H1 (cell line): ENCODE measurements at regions not wholly inside any gene's neighbourhood (a gene's known extent, or its start where the extent isn't known, plus 50 kb on each side); places are given as distances from the start of the nearest gene placed in this dataset.

Experiments used
- CTCF ChIA-PET: fragments of 300-600 bp; sonication (Branson Sonifier 250); formaldehyde crosslinking; loops from one replicate; lab custom pipeline; 2021; ENCODE audit not compliant: partially characterized antibody; lab: Charles Lee
- POLR2A ChIA-PET: fragments of 300-600 bp; sonication (Branson Sonifier 250); formaldehyde crosslinking; loops from one replicate; lab custom pipeline; 2021; ENCODE audit warnings: inconsistent platforms; ENCODE audit not compliant: partially characterized antibody; lab: Charles Lee
- DNase-seq, 2 experiments: peaks; one replicate each; pipeline versions ENCODE4 v3.0.0 to v3.0.0-alpha.2; 2010 to 2022; ENCODE audit warnings: low spot score in 2 of 2, low read depth in 1 of 2, mixed read lengths in 1 of 2
- FAIRE-seq: peaks from 2 replicates; lab custom pipeline; 2011; peaks lifted over from hg19 to GRCh38; lab: Jason Lieb, UNC
- H2AFZ ChIP-seq: 2 replicates; pipeline ENCODE4 v1.8.1; 2012; ENCODE audit warnings: low read length, inconsistent platforms
- H2AK5ac ChIP-seq: 2 replicates; pipeline ENCODE4 v1.6.1; 2013; ENCODE audit warnings: low read depth, low read length
- H2BK120ac ChIP-seq: replicated peaks from 2 replicates; pipeline ENCODE3; 2013; ENCODE audit warnings: low read depth, low read length, inconsistent platforms
- H2BK12ac ChIP-seq: 2 replicates; pipeline ENCODE4 v1.6.1; 2013; ENCODE audit warnings: low read depth, low read length
- H2BK15ac ChIP-seq: 2 replicates; pipeline ENCODE4 v1.6.1; 2013; ENCODE audit warnings: low read length
- H2BK20ac ChIP-seq: 2 replicates; pipeline ENCODE4 v1.6.1; 2013; ENCODE audit warnings: low read length
- H2BK5ac ChIP-seq: 2 replicates; pipeline ENCODE4 v1.6.1; 2013; ENCODE audit warnings: low read depth, low read length
- H3K14ac ChIP-seq: 2 replicates; pipeline ENCODE4 v1.6.1; 2013; ENCODE audit warnings: inconsistent platforms; ENCODE audit not compliant: insufficient read length
- H3K18ac ChIP-seq: 2 replicates; pipeline ENCODE4 v1.6.1; 2013; ENCODE audit warnings: low read length; ENCODE audit errors: extremely low read depth
- H3K23ac ChIP-seq: 2 replicates; pipeline ENCODE4 v1.6.1; 2013; ENCODE audit warnings: inconsistent platforms; ENCODE audit not compliant: insufficient read length
- H3K23me2 ChIP-seq: 2 replicates; pipeline ENCODE4 v1.6.1; 2013; ENCODE audit warnings: low read depth, low read length
- H3K27ac ChIP-seq: 2 replicates; pipeline ENCODE4 v1.6.1; 2011; ENCODE audit warnings: low read depth, low read length, inconsistent platforms
- H3K27me3 ChIP-seq, 4 experiments: replicated peaks in 1 of 4; 1 replicate in 1 of 4; 2 replicates in 3 of 4; pipeline versions ENCODE4 v1.6.1 to v1.8.1; 2011 to 2013; ENCODE audit warnings: low read length in 3 of 4, mild to moderate bottlenecking in 3 of 4, inconsistent platforms in 2 of 4, mixed read lengths in 2 of 4, moderate library complexity in 1 of 4; ENCODE audit not compliant: control insufficient read depth in 3 of 4, insufficient read depth in 3 of 4; ENCODE audit errors: extremely low read depth in 1 of 4
- H3K36me3 ChIP-seq, 4 experiments: 2 replicates each; pipeline versions ENCODE4 v1.6.1 to v1.8.1; 2011 to 2013; ENCODE audit warnings: mild to moderate bottlenecking in 4 of 4, low read length in 3 of 4, moderate library complexity in 2 of 4, control low read depth in 1 of 4, inconsistent platforms in 1 of 4; ENCODE audit not compliant: insufficient read depth in 4 of 4, control insufficient read depth in 2 of 4
- H3K4ac ChIP-seq: replicated peaks from 2 replicates; pipeline ENCODE3; 2013; ENCODE audit warnings: low read length, low read depth, mixed read lengths, inconsistent platforms; ENCODE audit not compliant: insufficient read length
- H3K4me1 ChIP-seq, 4 experiments: replicated peaks in 1 of 4; 1 replicate in 1 of 4; 2 replicates in 3 of 4; pipeline versions ENCODE4 v1.6.1 to v1.8.1; 2011 to 2013; ENCODE audit warnings: low read length in 3 of 4, inconsistent platforms in 2 of 4, mixed read lengths in 1 of 4; ENCODE audit not compliant: insufficient read depth in 4 of 4, control insufficient read depth in 3 of 4
- H3K4me2 ChIP-seq, 2 experiments: 2 replicates each; pipeline versions ENCODE4 v1.6.1 to v1.8.1; 2011 to 2013; ENCODE audit warnings: low read depth in 2 of 2, low read length in 2 of 2, control low read depth in 1 of 2, inconsistent platforms in 1 of 2, mild to moderate bottlenecking in 1 of 2; ENCODE audit not compliant: insufficient read depth in 1 of 2
- H3K4me3 ChIP-seq, 4 experiments: fragments of 200-600, 300-600 bp in 1 of 4; sonication (generic), shearing (Covaris generic), sonication (Bioruptor Twin) in 1 of 4; 2 replicates each; pipeline versions ENCODE4 v1.5.1 to v1.8.1; 2011 to 2016; ENCODE audit warnings: low read length in 4 of 4, low read depth in 3 of 4, control low read depth in 2 of 4, inconsistent platforms in 2 of 4, mild to moderate bottlenecking in 2 of 4, mixed read lengths in 1 of 4, moderate library complexity in 1 of 4; ENCODE audit not compliant: insufficient read depth in 2 of 4; ENCODE audit errors: extremely low read depth in 1 of 4
- H3K56ac ChIP-seq: replicated peaks from 2 replicates; pipeline ENCODE3; 2013; ENCODE audit warnings: low read depth, mild to moderate bottlenecking, mixed read lengths, low read length, inconsistent platforms; ENCODE audit not compliant: insufficient read length
- H3K79me1 ChIP-seq: 2 replicates; pipeline ENCODE4 v1.6.1; 2013; ENCODE audit warnings: low read depth, low read length, control low read depth
- H3K79me2 ChIP-seq, 2 experiments: 2 replicates each; pipeline versions ENCODE4 v1.6.1 to v1.8.1; 2012 to 2013; ENCODE audit warnings: low read length in 2 of 2, mild to moderate bottlenecking in 2 of 2, inconsistent platforms in 1 of 2; ENCODE audit not compliant: insufficient read depth in 2 of 2, control insufficient read depth in 1 of 2
- H3K9ac ChIP-seq, 4 experiments: replicated peaks in 1 of 4; 1 replicate in 1 of 4; 2 replicates in 3 of 4; pipeline versions ENCODE4 v1.6.1 to v1.8.1; 2011 to 2013; ENCODE audit warnings: low read depth in 3 of 4, low read length in 3 of 4, control low read depth in 2 of 4, mild to moderate bottlenecking in 2 of 4, moderate library complexity in 2 of 4, inconsistent platforms in 1 of 4; ENCODE audit errors: extremely low read depth in 1 of 4
- H3K9me3 ChIP-seq, 2 experiments: 2 replicates each; pipeline versions ENCODE4 v1.6.1 to v1.8.1; 2012 to 2013; ENCODE audit warnings: mild to moderate bottlenecking in 2 of 2, moderate library complexity in 2 of 2, control low read depth in 1 of 2, inconsistent platforms in 1 of 2, low read depth in 1 of 2, low read length in 1 of 2, mixed read lengths in 1 of 2; ENCODE audit not compliant: insufficient read depth in 2 of 2
- H4K20me1 ChIP-seq, 2 experiments: replicated peaks in 1 of 2; 2 replicates each; pipeline versions ENCODE3 to v1.8.1; 2011 to 2013; ENCODE audit warnings: inconsistent platforms in 2 of 2, low read length in 2 of 2, mild to moderate bottlenecking in 1 of 2; ENCODE audit not compliant: insufficient read depth in 2 of 2, control insufficient read depth in 1 of 2
- H4K5ac ChIP-seq: 2 replicates; pipeline ENCODE4 v1.6.1; 2013; ENCODE audit warnings: low read length, low read depth, mixed read lengths, inconsistent platforms; ENCODE audit not compliant: insufficient read length
- H4K8ac ChIP-seq: 2 replicates; pipeline ENCODE4 v1.8.0; 2013; ENCODE audit warnings: mild to moderate bottlenecking, moderate library complexity, low read length, inconsistent platforms; ENCODE audit not compliant: insufficient read depth; ENCODE audit errors: extremely low read depth
- H4K91ac ChIP-seq: replicated peaks from 2 replicates; pipeline ENCODE3; 2013; ENCODE audit warnings: low read length, mixed read lengths, inconsistent platforms; ENCODE audit not compliant: insufficient read length
- BRCA1 ChIP-seq: IDR thresholded peaks from 2 replicates; pipeline ENCODE4 v1.6.1; 2012; ENCODE audit warnings: low read depth, low read length, improper control_type of control experiment
- CBX5 ChIP-seq: fragments of 300-800, 300-1000 bp; sonication (generic); IDR thresholded peaks from 2 replicates; pipeline ENCODE4 v1.7.1; 2016; ENCODE audit warnings: antibody characterized with exemption, low read length, low read depth
- JUND ChIP-seq: IDR thresholded peaks from 2 replicates; pipeline ENCODE4 v1.6.1; 2011; ENCODE audit warnings: mild to moderate bottlenecking, improper control_type of control experiment, low read length
- KDM1A ChIP-seq: fragments of 200-600, 300-600 bp; sonication (generic); IDR thresholded peaks from 2 replicates; pipeline ENCODE4 v1.7.1; 2016; ENCODE audit warnings: mild to moderate bottlenecking, low read length, borderline replicate concordance
- KDM4A ChIP-seq: IDR thresholded peaks from one replicate; pipeline ENCODE4 v1.7.1; 2012; ENCODE audit warnings: low read depth, mild to moderate bottlenecking, moderate library complexity, low read length, inconsistent platforms; ENCODE audit not compliant: severe bottlenecking
- MAFK ChIP-seq: IDR thresholded peaks from 2 replicates; pipeline ENCODE4 v1.6.1; 2012; ENCODE audit warnings: low read depth, mild to moderate bottlenecking, improper control_type of control experiment, low read length
- NANOG ChIP-seq: IDR thresholded peaks from 2 replicates; pipeline ENCODE4 v1.6.1; 2011; ENCODE audit warnings: low read length, low read depth, mild to moderate bottlenecking, inconsistent platforms; ENCODE audit not compliant: insufficient read depth, poor library complexity, severe bottlenecking
- POLR2A ChIP-seq, 2 experiments: IDR thresholded peaks; 1 replicate in 1 of 2; 2 replicates in 1 of 2; pipeline ENCODE4 v1.6.1; 2011; ENCODE audit warnings: low read depth in 2 of 2, low read length in 2 of 2, mild to moderate bottlenecking in 2 of 2; ENCODE audit errors: control extremely low read depth in 1 of 2
- RXRA ChIP-seq: IDR thresholded peaks from 2 replicates; pipeline ENCODE4 v1.6.1; 2011; ENCODE audit warnings: low read depth, mild to moderate bottlenecking, low read length, moderate library complexity; ENCODE audit not compliant: insufficient read depth
- TAF7 ChIP-seq: optimal IDR thresholded peaks from 2 replicates; pipeline ENCODE3; 2011; ENCODE audit warnings: low read depth, mild to moderate bottlenecking, inconsistent platforms, low read length, moderate library complexity, borderline replicate concordance
- TCF12 ChIP-seq: IDR thresholded peaks from 2 replicates; pipeline ENCODE4 v1.6.1; 2011; ENCODE audit warnings: low read depth, mild to moderate bottlenecking, low read length
- YY1 ChIP-seq: IDR thresholded peaks from 2 replicates; pipeline ENCODE4 v1.6.1; 2011; ENCODE audit warnings: low read depth, mild to moderate bottlenecking, low read length
- WGBS, 2 experiments: shearing (Covaris generic) in 1 of 2; methylation state at CpG; one replicate each; pipeline versions ENCODE4 v1.1.6 to v1.1.7; 2013 to 2015; ENCODE audit warnings: low lambda C conversion rate in 2 of 2, mixed read lengths in 2 of 2, inconsistent platforms in 1 of 2, low coverage in 1 of 2, missing lambda C conversion rate in 1 of 2; ENCODE audit not compliant: insufficient replicate concordance in 2 of 2, insufficient coverage in 1 of 2, insufficient read length in 1 of 2; ENCODE audit errors: extremely low coverage in 1 of 2, missing lambda C conversion rate in 1 of 2; 5-methylcytosine and 5-hydroxymethylcytosine counted together

DNA sequence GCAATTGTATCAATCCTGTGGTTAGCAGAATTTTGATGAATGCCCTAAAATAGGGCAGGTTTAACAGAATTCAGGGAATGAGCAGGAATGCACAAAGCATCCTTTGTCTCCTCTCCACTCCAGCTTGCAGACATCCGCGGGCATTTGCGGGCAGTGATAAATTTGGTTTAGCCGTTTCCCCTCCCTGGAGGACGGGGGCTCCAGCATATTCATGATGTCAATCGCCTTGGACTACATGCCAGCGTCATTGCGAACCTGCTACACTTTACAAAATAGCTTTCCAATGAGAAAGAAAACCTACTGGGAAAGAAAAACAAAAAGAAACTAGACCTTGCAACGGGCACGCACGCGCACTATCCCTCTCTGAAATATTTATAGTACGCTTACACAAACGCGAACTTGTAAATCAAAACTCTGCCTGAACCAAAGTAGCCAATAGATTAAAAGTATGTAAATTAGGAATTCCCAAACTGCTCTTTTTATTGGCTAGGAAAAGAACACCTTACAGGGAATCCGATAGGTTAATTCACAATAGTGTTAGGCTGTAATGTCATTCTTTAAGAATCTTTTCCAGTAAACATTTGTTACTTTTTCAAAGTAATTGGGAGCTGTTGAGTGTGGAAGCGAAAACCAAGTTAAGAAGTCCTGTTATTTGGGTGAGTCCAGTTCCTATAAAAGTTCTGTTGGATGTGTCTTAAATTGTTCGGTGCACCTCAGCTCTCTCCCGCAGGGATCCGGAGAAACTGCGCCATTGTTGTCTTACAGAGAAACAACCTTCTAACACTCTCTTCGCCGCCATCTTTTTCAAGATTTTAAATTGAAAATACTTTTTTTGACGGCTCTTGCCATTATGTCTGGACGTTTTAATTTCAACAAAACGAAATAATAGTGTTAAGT, 136.7 kb downstream of the HFE start:
- CTCF ChIA-PET = no interaction called here
- H3K23ac ChIP-seq = peak overlapping the region; percentile 60
- no peaks in the 10 kb centered on the region for H3K27me3 ChIP-seq
- no peaks in the 10 kb centered on the region for H3K79me1 ChIP-seq
- H4K5ac ChIP-seq = peak overlapping the region; percentile 99
- H4K91ac ChIP-seq = peak overlapping the region; percentile 13
- H2BK12ac ChIP-seq = peak overlapping the region; percentile 75; the same call in 1 of the 2 replicates
- peak overlapping the region; percentile 90 to 100 for H3K4me2 ChIP-seq
- no peak overlapping the region for H2BK20ac ChIP-seq
- no peaks in the 10 kb centered on the region for H3K36me3 ChIP-seq
- H3K4me3 ChIP-seq = peak overlapping the region; percentile 61 to 94 (median 76)
- peak overlapping the region; percentile 91 for H3K27ac ChIP-seq
- H3K4ac ChIP-seq = peak overlapping the region; percentile 86
- peaks cover 0 to 5% of the 10 kb centered on the region in 2 experiments; a peak in 1 of 4 replicates for H3K79me2 ChIP-seq
- peaks cover 0 to 2% of the 10 kb centered on the region in 2 experiments for H4K20me1 ChIP-seq
- POLR2A ChIA-PET = interaction anchor here (0.8 to 17.1 kb wide), 30 partner anchors 11 to 1670 kb away, joined by 3 to 2731 read pairs (median 13); a partner anchor contains a TSS
- no peaks in the 10 kb centered on the region for H3K9me3 ChIP-seq
- H3K14ac ChIP-seq = no peak overlapping the region
- H3K4me1 ChIP-seq = peaks cover 0 to 7% (median 3%) of the 10 kb centered on the region in 4 experiments; a peak in 5 of 7 replicates
- H2AFZ ChIP-seq = no peak overlapping the region
- FAIRE-seq (peak; percentile 89), DNase-seq (no peak)
- H4K8ac ChIP-seq = peak overlapping the region; percentile 81; the same call in 1 of the 2 replicates
- H2BK5ac ChIP-seq = peak overlapping the region; percentile 84
- H3K56ac ChIP-seq = peak overlapping the region; percentile 89
- peak overlapping the region; percentile 82 to 97 (median 85) for H3K9ac ChIP-seq
- WGBS, 2 experiments = 1% methylated on average over 26 of the region's 26 CpGs; no CpG with 5 or more reads in 1 of the 2 experiments
- no peak overlapping the region; the same call in 1 of the 2 replicates for H2BK15ac ChIP-seq
- peak overlapping the region; percentile 84; the same call in 1 of the 2 replicates for H2AK5ac ChIP-seq
- H3K18ac ChIP-seq = peak overlapping the region; percentile 89; the same call in 1 of the 2 replicates
- no peak overlapping the region for H2BK120ac ChIP-seq
- H3K23me2 ChIP-seq = peaks cover 13% of the 10 kb centered on the region
- TF ChIP-seq NANOG (no peak), KDM1A (no peak), TAF7 (peak; percentile 86), RXRA (no peak), JUND (no peak), POLR2A (IDR thresholded peaks at IDR 0.05; ENCODE audit: control extremely low read depth in 1 of 2, low read depth in 2 of 2, low read length in 2 of 2) (peak; percentile 48 to 76; a peak in 2 of 3 replicates), TCF12 (no peak), CBX5 (no peak), YY1 (peak; percentile 99), BRCA1 (no peak), MAFK (no peak), KDM4A (no peak)
